Colonic mucosa (tissue), 4 donors: ENCODE measurements at regions not wholly inside any gene's neighbourhood (a gene's known extent, or its start where the extent isn't known, plus 50 kb on each side); places are given as distances from the start of the nearest gene placed in this dataset.

Experiments
- DNase-seq: peaks from one replicate; pipeline ENCODE4 v3.0.0-alpha.2; 2020
- H3K27ac ChIP-seq: fragments of 200-600 bp; one replicate; pipeline ENCODE4 v1.8.0; 2021
- H3K27me3 ChIP-seq: fragments of 200-600 bp; one replicate; pipeline ENCODE4 v1.8.0; 2021
- H3K36me3 ChIP-seq: fragments of 200-600 bp; one replicate; pipeline ENCODE4 v1.8.0; 2021
- H3K4me1 ChIP-seq: fragments of 200-600 bp; one replicate; pipeline ENCODE4 v1.8.0; 2021; ENCODE audit warnings: mild to moderate bottlenecking
- H3K4me3 ChIP-seq: fragments of 200-600 bp; one replicate; pipeline ENCODE4 v1.8.0; 2021
- H3K9ac ChIP-seq, 2 donors: one replicate each; pipeline ENCODE4 v1.7.0; 2013; ENCODE audit warnings: control low read depth in 2 of 2, low read depth in 2 of 2, low read length in 2 of 2
- H3K9me3 ChIP-seq: fragments of 200-600 bp; one replicate; pipeline ENCODE4 v1.8.0; 2021
- CTCF ChIP-seq: fragments of 200-600 bp; IDR thresholded peaks from one replicate; pipeline ENCODE4 v1.8.0; 2022; ENCODE audit warnings: antibody characterized with exemption, mild to moderate bottlenecking
- intact Hi-C: fragments of 100-400 bp; cut with DNase I; formaldehyde crosslinking; loops from one replicate; pipeline ENCODE4 v1.14.1; 2022
- donor health status: healthy.
- donor health status: DM: no; HTN: no; CAD: no.
- donor health status: DM: no; HTN: no; CAD: no.

- no peak overlapping the region for H3K27ac ChIP-seq
- H3K36me3 ChIP-seq: no peaks in the 10 kb centered on the region
- DNase-seq: no peak
- no peaks in the 10 kb centered on the region for H3K4me1 ChIP-seq
- TF ChIP-seq CTCF: no peak
- H3K4me3 ChIP-seq: no peak overlapping the region
- H3K9ac ChIP-seq: no peak overlapping the region
- H3K27me3 ChIP-seq: no peaks in the 10 kb centered on the region
- intact Hi-C loops: no loop called here
- H3K9me3 ChIP-seq: no peaks in the 10 kb centered on the region
These were observed 66.9 kb downstream of the OR2K2 start for GRCh38 chr9:111263116-111263515.

DNA sequence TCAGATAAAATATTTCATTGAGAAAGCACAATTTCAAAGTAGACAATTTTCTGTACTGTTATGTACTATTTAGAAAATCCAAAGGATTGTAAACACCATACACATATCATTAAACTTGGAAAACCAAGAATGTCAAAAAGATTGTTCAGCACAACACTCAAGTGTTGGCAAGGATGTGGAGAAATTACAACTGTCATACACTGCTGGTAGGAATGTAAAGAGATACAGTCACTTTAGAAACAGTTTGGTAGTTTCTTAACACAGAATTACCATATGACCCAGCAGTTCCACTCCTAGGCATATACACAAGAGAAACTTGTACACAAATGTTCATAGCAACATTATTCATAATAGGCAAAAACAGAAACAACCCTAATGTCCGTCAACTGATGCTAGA lies 71.2 kb downstream of the OR2K2 start:
- H3K4me3 ChIP-seq: no peak overlapping the region
- H3K27ac ChIP-seq: no peak overlapping the region
- intact Hi-C loops: no loop called here
- no peaks in the 10 kb centered on the region for H3K27me3 ChIP-seq
- H3K9me3 ChIP-seq: no peaks in the 10 kb centered on the region
- DNase-seq: no peak
- H3K9ac ChIP-seq: no peak overlapping the region
- no peaks in the 10 kb centered on the region for H3K36me3 ChIP-seq
- no peaks in the 10 kb centered on the region for H3K4me1 ChIP-seq
- no peak for TF ChIP-seq CTCF

DNA sequence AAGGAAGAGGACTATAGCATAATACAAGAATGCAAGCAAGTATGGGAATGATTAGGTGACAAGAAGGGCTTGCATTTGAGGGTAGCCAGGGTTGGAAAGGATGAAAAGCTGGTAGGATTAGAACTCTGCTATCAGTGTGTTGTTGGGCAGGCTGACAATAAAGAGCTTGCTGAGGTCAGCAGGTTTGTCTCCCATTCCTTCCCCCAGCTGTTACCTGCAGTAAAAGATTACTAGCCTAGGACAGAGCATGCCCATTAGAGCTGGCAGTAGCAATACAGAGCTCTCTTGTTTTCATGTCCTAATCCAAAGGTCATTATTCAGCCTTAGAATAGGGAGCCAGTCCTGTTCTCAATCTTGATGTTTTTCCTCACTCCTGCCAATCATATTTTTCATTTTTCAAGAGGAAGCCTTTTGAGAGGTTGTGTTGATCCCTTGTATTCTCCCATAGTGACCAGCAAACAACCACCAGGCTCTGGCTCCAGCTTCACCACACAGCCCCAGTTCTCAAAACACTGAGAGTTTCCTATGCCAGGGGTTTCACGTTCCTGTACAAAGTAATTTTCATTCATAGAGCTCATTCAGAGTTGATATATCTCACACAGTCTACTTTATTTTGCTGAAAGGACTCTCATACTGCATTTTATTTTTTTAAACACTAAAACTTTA lies 71.7 kb downstream of the OR2K2 start:
- no peaks in the 10 kb centered on the region for H3K36me3 ChIP-seq
- H3K4me1 ChIP-seq: no peaks in the 10 kb centered on the region
- H3K9me3 ChIP-seq: no peaks in the 10 kb centered on the region
- no peak for DNase-seq
- no peak overlapping the region for H3K4me3 ChIP-seq
- no peaks in the 10 kb centered on the region for H3K27me3 ChIP-seq
- intact Hi-C loops: no loop called here
- H3K27ac ChIP-seq: no peak overlapping the region
- no peak overlapping the region for H3K9ac ChIP-seq
- TF ChIP-seq CTCF: no peak

GRCh38 chr9:111253742-111254437 lies 76.1 kb downstream of the OR2K2 start:
- TF ChIP-seq CTCF: no peak
- H3K9me3 ChIP-seq: no peaks in the 10 kb centered on the region
- H3K4me3 ChIP-seq: no peak overlapping the region
- intact Hi-C loops: no loop called here
- no peak overlapping the region for H3K9ac ChIP-seq
- H3K36me3 ChIP-seq: no peaks in the 10 kb centered on the region
- DNase-seq: no peak
- H3K27ac ChIP-seq: no peak overlapping the region
- no peaks in the 10 kb centered on the region for H3K27me3 ChIP-seq
- no peaks in the 10 kb centered on the region for H3K4me1 ChIP-seq

- intact Hi-C loops: no loop called here
These were observed 78.9 kb downstream of the OR2K2 start for GRCh38 chr9:111250875-111251842.

More at GRCh38 chr9:111250875-111251842, 78.9 kb downstream of the OR2K2 start:
- no peak overlapping the region for H3K4me3 ChIP-seq
- no peaks in the 10 kb centered on the region for H3K4me1 ChIP-seq
- DNase-seq: no peak
- H3K9ac ChIP-seq: no peak overlapping the region
- TF ChIP-seq CTCF: no peak
- H3K36me3 ChIP-seq: no peaks in the 10 kb centered on the region
- H3K27ac ChIP-seq: no peak overlapping the region
- no peaks in the 10 kb centered on the region for H3K9me3 ChIP-seq
- no peaks in the 10 kb centered on the region for H3K27me3 ChIP-seq
